Osteocyte (in vitro differentiated cells): ENCODE measurements at regions not wholly inside any gene's neighbourhood (a gene's known extent, or its start where the extent isn't known, plus 50 kb on each side); places are given as distances from the start of the nearest gene placed in this dataset.

Experiments used
- DNase-seq: peaks from one replicate; pipeline ENCODE4 v3.0.0; 2021; ENCODE audit warnings: mixed read lengths; ENCODE audit not compliant: unreplicated experiment; ENCODE audit errors: extremely low spot score
- H3K27ac Mint-ChIP-seq: one replicate; pipeline ENCODE4 v1.8.0; 2021; ENCODE audit warnings: mild to moderate bottlenecking, mixed read lengths; ENCODE audit not compliant: unreplicated experiment
- H3K27me3 Mint-ChIP-seq: one replicate; pipeline ENCODE4 v1.8.0; 2021; ENCODE audit warnings: mixed read lengths; ENCODE audit not compliant: unreplicated experiment
- H3K36me3 Mint-ChIP-seq: one replicate; pipeline ENCODE4 v1.8.0; 2021; ENCODE audit warnings: mixed read lengths; ENCODE audit not compliant: unreplicated experiment
- H3K4me1 Mint-ChIP-seq: one replicate; pipeline ENCODE4 v1.8.0; 2021; ENCODE audit warnings: mixed read lengths; ENCODE audit not compliant: unreplicated experiment
- H3K4me3 Mint-ChIP-seq: one replicate; pipeline ENCODE4 v1.8.0; 2021; ENCODE audit warnings: mild to moderate bottlenecking, moderate library complexity, mixed read lengths; ENCODE audit not compliant: unreplicated experiment
- H3K9me3 Mint-ChIP-seq: one replicate; pipeline ENCODE4 v1.8.0; 2021; ENCODE audit warnings: mixed read lengths; ENCODE audit not compliant: unreplicated experiment
- CTCF ChIP-seq: fragments of 200-600 bp; sonication (generic); IDR thresholded peaks from 2 replicates; pipeline ENCODE4 v1.5.0; 2021; ENCODE audit warnings: antibody characterized with exemption, mild to moderate bottlenecking, moderate library complexity

GRCh38 chr10:21242915-21243314, 282.6 kb downstream of the SKIDA1 start:
- H3K36me3 Mint-ChIP-seq = no peaks in the 10 kb centered on the region
- H3K27ac Mint-ChIP-seq = no peak overlapping the region
- peaks cover 3% of the 10 kb centered on the region for H3K4me1 Mint-ChIP-seq
- TF ChIP-seq CTCF = no peak
- H3K27me3 Mint-ChIP-seq = peaks cover 14% of the 10 kb centered on the region
- no peak for DNase-seq
- no peak overlapping the region for H3K4me3 Mint-ChIP-seq
- H3K9me3 Mint-ChIP-seq = no peaks in the 10 kb centered on the region

GRCh38 chr10:21238717-21239116, 286.8 kb downstream of the SKIDA1 start:
- no peak overlapping the region for H3K27ac Mint-ChIP-seq
- H3K4me1 Mint-ChIP-seq = peaks cover 3% of the 10 kb centered on the region
- no peak for DNase-seq
- TF ChIP-seq CTCF = no peak
- no peak overlapping the region for H3K4me3 Mint-ChIP-seq
- H3K9me3 Mint-ChIP-seq = no peaks in the 10 kb centered on the region
- no peaks in the 10 kb centered on the region for H3K36me3 Mint-ChIP-seq
- peaks cover 5% of the 10 kb centered on the region for H3K27me3 Mint-ChIP-seq

- H3K36me3 Mint-ChIP-seq = no peaks in the 10 kb centered on the region
- H3K4me3 Mint-ChIP-seq = no peak overlapping the region
- H3K4me1 Mint-ChIP-seq = peaks cover 3% of the 10 kb centered on the region
- DNase-seq = no peak
- H3K27me3 Mint-ChIP-seq = peaks cover 5% of the 10 kb centered on the region
- no peak for TF ChIP-seq CTCF
- H3K9me3 Mint-ChIP-seq = no peaks in the 10 kb centered on the region
- H3K27ac Mint-ChIP-seq = no peak overlapping the region
Observed at GRCh38 chr10:21238044-21238443, 287.4 kb downstream of the SKIDA1 start.

GRCh38 chr10:21234761-21235160, 290.7 kb downstream of the SKIDA1 start:
- no peaks in the 10 kb centered on the region for H3K4me1 Mint-ChIP-seq
- H3K36me3 Mint-ChIP-seq = no peaks in the 10 kb centered on the region
- H3K9me3 Mint-ChIP-seq = no peaks in the 10 kb centered on the region
- DNase-seq = no peak
- H3K27me3 Mint-ChIP-seq = peaks cover 22% of the 10 kb centered on the region
- TF ChIP-seq CTCF = no peak
- H3K4me3 Mint-ChIP-seq = no peak overlapping the region
- no peak overlapping the region for H3K27ac Mint-ChIP-seq

DNA sequence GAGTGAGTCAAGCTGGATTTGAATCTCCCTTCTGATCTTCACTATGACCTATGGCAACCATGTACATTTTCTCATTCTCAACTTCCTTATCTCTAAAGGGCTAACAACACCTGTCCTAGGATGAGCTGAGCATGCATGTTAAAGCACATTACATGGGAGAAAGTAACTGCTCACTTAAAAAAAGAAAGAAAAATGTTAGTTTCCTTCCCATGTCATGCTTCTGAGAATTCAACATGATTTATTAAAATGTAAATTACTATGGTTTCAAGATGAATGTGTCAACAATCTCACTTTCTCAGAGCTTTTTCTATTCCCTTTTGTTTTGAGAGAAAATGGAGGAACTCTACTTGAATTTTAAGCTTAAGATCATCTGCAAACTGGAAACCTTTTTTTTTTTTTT, 295.3 kb downstream of the SKIDA1 start:
- Mint-ChIP-seq H3K4me1 (no peaks in the 10 kb centered on the region), H3K4me3 (no peak overlapping the region), H3K36me3 (no peaks in the 10 kb centered on the region), H3K27ac (no peak overlapping the region), H3K9me3 (no peaks in the 10 kb centered on the region), H3K27me3 (peaks cover 32% of the 10 kb centered on the region)
- DNase-seq = no peak
- TF ChIP-seq CTCF = no peak
